ENCODE measurements at regions not wholly inside any gene's neighbourhood (a gene's known extent, or its start where the extent isn't known, plus 50 kb on each side); places are given as distances from the start of the nearest gene placed in this dataset.

DNA sequence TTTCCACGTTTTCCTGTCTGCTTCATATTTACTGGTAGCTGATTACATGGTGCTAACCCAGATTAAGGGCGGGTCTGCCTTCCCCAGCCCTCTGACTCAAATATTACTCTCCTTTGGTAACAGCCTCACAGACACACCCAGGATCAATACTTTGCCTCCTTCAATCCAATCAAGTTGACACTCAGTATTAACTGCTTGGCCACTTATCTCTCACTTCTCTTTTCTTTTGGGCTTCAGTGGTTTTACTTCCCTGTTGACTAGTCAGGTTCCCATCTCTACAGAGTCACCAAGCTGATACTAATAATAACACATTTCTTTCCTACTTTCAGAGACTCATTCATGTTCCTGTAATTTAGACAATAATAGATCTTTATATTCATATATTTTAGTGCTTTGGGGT, 302.2 kb upstream of the MAP2 start:
- 6% methylated on average over 2 of the region's 2 CpGs for WGBS (ENCODE audit: low lambda C conversion rate)
- CTCF ChIA-PET = no interaction called here

More for the DNA sequence above, 302.2 kb upstream of the MAP2 start:
- Histone ChIP-seq H3K9me3 (no peaks in the 10 kb centered on the region), H4K20me1 (ENCODE audit: insufficient read depth) (no peaks in the 10 kb centered on the region), H3K36me3 (replicated peaks in 1 of 2; ENCODE audit: control insufficient read depth in 1 of 2, insufficient read depth in 2 of 2, low read length in 1 of 2) (no peaks in the 10 kb centered on the region), H3K9me2 (no peaks in the 10 kb centered on the region), H3K27me3 (ENCODE audit: insufficient read depth) (no peaks in the 10 kb centered on the region), H2AFZ (ENCODE audit: low read depth) (no peak overlapping the region), H3K27ac (ENCODE audit: low read depth in 2 of 2, low read length in 1 of 2) (no peak overlapping the region), H3K4me2 (no peak overlapping the region), H3K4me1 (ENCODE audit: control insufficient read depth in 1 of 2, insufficient read depth in 2 of 2, low read depth in 1 of 2, low read length in 1 of 2) (no peaks in the 10 kb centered on the region), H3F3A (replicated peaks; ENCODE audit: insufficient read depth) (no peaks in the 10 kb centered on the region), H3K79me2 (ENCODE audit: insufficient read depth) (no peaks in the 10 kb centered on the region), H3K9ac (no peak overlapping the region), H3K4me3 (ENCODE audit: low read depth in 2 of 2, low read length in 1 of 2) (no peak overlapping the region)
- TF ChIP-seq SIN3A (IDR thresholded peaks at IDR 0.05; ENCODE audit: borderline replicate concordance, low read depth, low read length) (no peak), GATA2 (CRISPR knock-in tag; IDR thresholded peaks at IDR 0.05) (no peak), EP300 (IDR thresholded peaks at IDR 0.05; ENCODE audit: borderline replicate concordance in 1 of 2, low read depth in 1 of 2, low read length in 1 of 2) (no peak), RCOR1 (IDR thresholded peaks at IDR 0.05; ENCODE audit: low read length) (no peak), JUND (IDR thresholded peaks at IDR 0.05) (no peak), MEF2A (IDR thresholded peaks at IDR 0.05; ENCODE audit: borderline replicate concordance, low read depth) (no peak), NRF1 (IDR thresholded peaks at IDR 0.05; ENCODE audit: low read depth, low read length) (no peak), SMC3 (IDR thresholded peaks at IDR 0.05; ENCODE audit: low read depth, low read length) (no peak), POLR2AphosphoS5 (IDR thresholded peaks at IDR 0.05; ENCODE audit: low read depth, low read length) (no peak), EZH2phosphoT487 (IDR thresholded peaks at IDR 0.05; ENCODE audit: borderline replicate concordance, low read depth) (no peak)
- TF ChIP-seq, protein P1, sequence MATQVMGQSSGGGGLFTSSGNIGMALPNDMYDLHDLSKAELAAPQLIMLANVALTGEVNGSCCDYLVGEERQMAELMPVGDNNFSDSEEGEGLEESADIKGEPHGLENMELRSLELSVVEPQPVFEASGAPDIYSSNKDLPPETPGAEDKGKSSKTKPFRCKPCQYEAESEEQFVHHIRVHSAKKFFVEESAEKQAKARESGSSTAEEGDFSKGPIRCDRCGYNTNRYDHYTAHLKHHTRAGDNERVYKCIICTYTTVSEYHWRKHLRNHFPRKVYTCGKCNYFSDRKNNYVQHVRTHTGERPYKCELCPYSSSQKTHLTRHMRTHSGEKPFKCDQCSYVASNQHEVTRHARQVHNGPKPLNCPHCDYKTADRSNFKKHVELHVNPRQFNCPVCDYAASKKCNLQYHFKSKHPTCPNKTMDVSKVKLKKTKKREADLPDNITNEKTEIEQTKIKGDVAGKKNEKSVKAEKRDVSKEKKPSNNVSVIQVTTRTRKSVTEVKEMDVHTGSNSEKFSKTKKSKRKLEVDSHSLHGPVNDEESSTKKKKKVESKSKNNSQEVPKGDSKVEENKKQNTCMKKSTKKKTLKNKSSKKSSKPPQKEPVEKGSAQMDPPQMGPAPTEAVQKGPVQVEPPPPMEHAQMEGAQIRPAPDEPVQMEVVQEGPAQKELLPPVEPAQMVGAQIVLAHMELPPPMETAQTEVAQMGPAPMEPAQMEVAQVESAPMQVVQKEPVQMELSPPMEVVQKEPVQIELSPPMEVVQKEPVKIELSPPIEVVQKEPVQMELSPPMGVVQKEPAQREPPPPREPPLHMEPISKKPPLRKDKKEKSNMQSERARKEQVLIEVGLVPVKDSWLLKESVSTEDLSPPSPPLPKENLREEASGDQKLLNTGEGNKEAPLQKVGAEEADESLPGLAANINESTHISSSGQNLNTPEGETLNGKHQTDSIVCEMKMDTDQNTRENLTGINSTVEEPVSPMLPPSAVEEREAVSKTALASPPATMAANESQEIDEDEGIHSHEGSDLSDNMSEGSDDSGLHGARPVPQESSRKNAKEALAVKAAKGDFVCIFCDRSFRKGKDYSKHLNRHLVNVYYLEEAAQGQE (IDR thresholded peaks at IDR 0.05; ENCODE audit: low read depth, low read length) = no peak
- TF ChIP-seq, protein P2, sequence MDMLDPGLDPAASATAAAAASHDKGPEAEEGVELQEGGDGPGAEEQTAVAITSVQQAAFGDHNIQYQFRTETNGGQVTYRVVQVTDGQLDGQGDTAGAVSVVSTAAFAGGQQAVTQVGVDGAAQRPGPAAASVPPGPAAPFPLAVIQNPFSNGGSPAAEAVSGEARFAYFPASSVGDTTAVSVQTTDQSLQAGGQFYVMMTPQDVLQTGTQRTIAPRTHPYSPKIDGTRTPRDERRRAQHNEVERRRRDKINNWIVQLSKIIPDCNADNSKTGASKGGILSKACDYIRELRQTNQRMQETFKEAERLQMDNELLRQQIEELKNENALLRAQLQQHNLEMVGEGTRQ (IDR thresholded peaks at IDR 0.05; ENCODE audit: borderline replicate concordance, low read depth, low read length) = no peak
- TF ChIP-seq, protein P3, sequence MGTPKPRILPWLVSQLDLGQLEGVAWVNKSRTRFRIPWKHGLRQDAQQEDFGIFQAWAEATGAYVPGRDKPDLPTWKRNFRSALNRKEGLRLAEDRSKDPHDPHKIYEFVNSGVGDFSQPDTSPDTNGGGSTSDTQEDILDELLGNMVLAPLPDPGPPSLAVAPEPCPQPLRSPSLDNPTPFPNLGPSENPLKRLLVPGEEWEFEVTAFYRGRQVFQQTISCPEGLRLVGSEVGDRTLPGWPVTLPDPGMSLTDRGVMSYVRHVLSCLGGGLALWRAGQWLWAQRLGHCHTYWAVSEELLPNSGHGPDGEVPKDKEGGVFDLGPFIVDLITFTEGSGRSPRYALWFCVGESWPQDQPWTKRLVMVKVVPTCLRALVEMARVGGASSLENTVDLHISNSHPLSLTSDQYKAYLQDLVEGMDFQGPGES (IDR thresholded peaks at IDR 0.05; ENCODE audit: low read depth, low read length) = no peak
- TF ChIP-seq, protein P4, sequence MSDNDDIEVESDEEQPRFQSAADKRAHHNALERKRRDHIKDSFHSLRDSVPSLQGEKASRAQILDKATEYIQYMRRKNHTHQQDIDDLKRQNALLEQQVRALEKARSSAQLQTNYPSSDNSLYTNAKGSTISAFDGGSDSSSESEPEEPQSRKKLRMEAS (IDR thresholded peaks at IDR 0.05; ENCODE audit: low read depth) = no peak
- POLR2A ChIA-PET = no interaction called here
- DNase-seq = no peak

Data from SK-N-SH (cell line).